Astrocyte (in vitro differentiated cells and primary cell): ENCODE measurements at regions not wholly inside any gene's neighbourhood (a gene's known extent, or its start where the extent isn't known, plus 50 kb on each side); places are given as distances from the start of the nearest gene placed in this dataset.

Experiments used
- CTCF ChIP-seq: IDR thresholded peaks from 2 replicates; pipeline ENCODE4 v1.5.1; 2011; ENCODE audit warnings: low read depth, mild to moderate bottlenecking, inconsistent platforms, low read length, moderate library complexity; ENCODE audit not compliant: insufficient read depth
- EZH2 ChIP-seq: IDR thresholded peaks from 2 replicates; pipeline ENCODE4 v1.6.1; 2012; ENCODE audit warnings: mild to moderate bottlenecking, low read length, inconsistent platforms; ENCODE audit not compliant: insufficient read depth

- TF ChIP-seq CTCF (no peak), EZH2 (no peak)
Measured at GRCh38 chr4:137997496-137997895, 244.7 kb downstream of the SLC7A11 start.
